ENCODE measurements at regions not wholly inside any gene's neighbourhood (a gene's known extent, or its start where the extent isn't known, plus 50 kb on each side); places are given as distances from the start of the nearest gene placed in this dataset.

- no peak for TF ChIP-seq CTCF (IDR thresholded peaks at IDR 0.05; ENCODE audit: insufficient read depth, low read depth, low read length)
- TF ChIP-seq EZH2 (IDR thresholded peaks at IDR 0.05; ENCODE audit: insufficient read depth, low read length) = no peak
- no peaks in the 10 kb centered on the region for H3K4me1 ChIP-seq (ENCODE audit: insufficient read depth, low read length)
- no peak overlapping the region for H3K27ac ChIP-seq (ENCODE audit: low read depth, low read length)
- H3K36me3 ChIP-seq (ENCODE audit: insufficient read depth, low read length) = no peaks in the 10 kb centered on the region
- no peaks in the 10 kb centered on the region for H3K79me2 ChIP-seq (ENCODE audit: insufficient read depth, low read length)
- Mint-ChIP-seq H3K36me3 (ENCODE audit: low read depth, unreplicated experiment) (no peaks in the 10 kb centered on the region), H3K4me3 (ENCODE audit: unreplicated experiment) (no peak overlapping the region), H3K9me3 (ENCODE audit: unreplicated experiment) (no peaks in the 10 kb centered on the region), H3K27me3 (ENCODE audit: low read depth, unreplicated experiment) (no peaks in the 10 kb centered on the region), H3K4me1 (ENCODE audit: low read depth, unreplicated experiment) (peaks cover 2% of the 10 kb centered on the region), H3K27ac (ENCODE audit: unreplicated experiment) (no peak overlapping the region)
- no peak overlapping the region for H3K4me2 ChIP-seq (ENCODE audit: low read length)
- DNase-seq (ENCODE audit: low read depth) (peak; percentile 66), FAIRE-seq (no peak)
- H2AFZ ChIP-seq (ENCODE audit: low read depth, low read length) = no peak overlapping the region
- no peak overlapping the region for H3K4me3 ChIP-seq (ENCODE audit: insufficient read depth, low read depth, low read length)
- no peaks in the 10 kb centered on the region for H3K9me3 ChIP-seq (ENCODE audit: insufficient read depth, low read depth, low read length)
- no peaks in the 10 kb centered on the region for H3K27me3 ChIP-seq (ENCODE audit: insufficient read depth, low read length)
- no peaks in the 10 kb centered on the region for H4K20me1 ChIP-seq (ENCODE audit: insufficient read depth, low read length)
- no peak overlapping the region for H3K9ac ChIP-seq (ENCODE audit: low read length)
These were observed 115.8 kb upstream of the CWC22 start for GRCh38 chr2:180122874-180123273.

GRCh38 chr2:180115675-180116074, 108.6 kb upstream of the CWC22 start:
- FAIRE-seq = no peak
- Mint-ChIP-seq H3K36me3 (ENCODE audit: low read depth, unreplicated experiment) (no peaks in the 10 kb centered on the region), H3K4me1 (ENCODE audit: low read depth, unreplicated experiment) (no peaks in the 10 kb centered on the region), H3K9me3 (ENCODE audit: unreplicated experiment) (no peaks in the 10 kb centered on the region), H3K27me3 (ENCODE audit: low read depth, unreplicated experiment) (no peaks in the 10 kb centered on the region), H3K27ac (ENCODE audit: unreplicated experiment) (no peak overlapping the region), H3K4me3 (ENCODE audit: unreplicated experiment) (no peak overlapping the region)
- Histone ChIP-seq H3K4me1 (ENCODE audit: insufficient read depth, low read length) (no peaks in the 10 kb centered on the region), H3K27ac (ENCODE audit: low read depth, low read length) (no peak overlapping the region), H2AFZ (ENCODE audit: low read depth, low read length) (no peak overlapping the region), H3K9me3 (ENCODE audit: insufficient read depth, low read depth, low read length) (no peaks in the 10 kb centered on the region), H3K9ac (ENCODE audit: low read length) (no peak overlapping the region), H4K20me1 (ENCODE audit: insufficient read depth, low read length) (no peaks in the 10 kb centered on the region), H3K27me3 (ENCODE audit: insufficient read depth, low read length) (no peaks in the 10 kb centered on the region), H3K36me3 (ENCODE audit: insufficient read depth, low read length) (no peaks in the 10 kb centered on the region), H3K4me2 (ENCODE audit: low read length) (no peak overlapping the region), H3K4me3 (ENCODE audit: insufficient read depth, low read depth, low read length) (no peak overlapping the region), H3K79me2 (ENCODE audit: insufficient read depth, low read length) (no peaks in the 10 kb centered on the region)
- peak; percentile 70 for DNase-seq (ENCODE audit: low read depth)
- TF ChIP-seq EZH2 (IDR thresholded peaks at IDR 0.05; ENCODE audit: insufficient read depth, low read length) = no peak

- no peaks in the 10 kb centered on the region for H3K4me1 Mint-ChIP-seq (ENCODE audit: low read depth, unreplicated experiment)
- DNase-seq (ENCODE audit: low read depth) (no peak), FAIRE-seq (no peak)
- H3K36me3 Mint-ChIP-seq (ENCODE audit: low read depth, unreplicated experiment) = no peaks in the 10 kb centered on the region
- no peaks in the 10 kb centered on the region for H3K79me2 ChIP-seq (ENCODE audit: insufficient read depth, low read length)
- H3K27ac ChIP-seq (ENCODE audit: low read depth, low read length) = no peak overlapping the region
- no peaks in the 10 kb centered on the region for H3K36me3 ChIP-seq (ENCODE audit: insufficient read depth, low read length)
- H3K9me3 Mint-ChIP-seq (ENCODE audit: unreplicated experiment) = no peaks in the 10 kb centered on the region
- no peak overlapping the region for H3K27ac Mint-ChIP-seq (ENCODE audit: unreplicated experiment)
- no peaks in the 10 kb centered on the region for H3K4me1 ChIP-seq (ENCODE audit: insufficient read depth, low read length)
- no peaks in the 10 kb centered on the region for H3K27me3 Mint-ChIP-seq (ENCODE audit: low read depth, unreplicated experiment)
- H3K27me3 ChIP-seq (ENCODE audit: insufficient read depth, low read length) = no peaks in the 10 kb centered on the region
- no peaks in the 10 kb centered on the region for H4K20me1 ChIP-seq (ENCODE audit: insufficient read depth, low read length)
- H3K9me3 ChIP-seq (ENCODE audit: insufficient read depth, low read depth, low read length) = no peaks in the 10 kb centered on the region
- no peak overlapping the region for H3K4me2 ChIP-seq (ENCODE audit: low read length)
- H3K4me3 ChIP-seq (ENCODE audit: insufficient read depth, low read depth, low read length) = no peak overlapping the region
- H2AFZ ChIP-seq (ENCODE audit: low read depth, low read length) = no peak overlapping the region
- H3K4me3 Mint-ChIP-seq (ENCODE audit: unreplicated experiment) = no peak overlapping the region
- H3K9ac ChIP-seq (ENCODE audit: low read length) = no peak overlapping the region
- no peak for TF ChIP-seq CTCF (IDR thresholded peaks at IDR 0.05; ENCODE audit: insufficient read depth, low read depth, low read length)
- TF ChIP-seq EZH2 (IDR thresholded peaks at IDR 0.05; ENCODE audit: insufficient read depth, low read length) = no peak
These were observed 108.2 kb upstream of the CWC22 start for GRCh38 chr2:180115269-180115668.

Data from astrocyte (in vitro differentiated cells and primary cell).